Skin of body (tissue), 1 donor: ENCODE measurements at regions not wholly inside any gene's neighbourhood (a gene's known extent, or its start where the extent isn't known, plus 50 kb on each side); places are given as distances from the start of the nearest gene placed in this dataset.
"Not testable (repeated sequence)": the region's sequence is repeated elsewhere in the genome, so short reads cannot be mapped to it uniquely, and the experiment has no call there.

ENCODE experiments used
- DNase-seq: peaks from one replicate; lab custom pipeline; 2025; lab: John Stamatoyannopoulos, UW

- DNase-seq = no peak
These were observed 221.6 kb downstream of the STK31 start for GRCh38 chr7:23931633-23932032.

GRCh38 chr7:23938215-23938614 lies 228.2 kb downstream of the STK31 start:
- DNase-seq = no peak

- no peak for DNase-seq
These were observed 229.0 kb downstream of the STK31 start for GRCh38 chr7:23938937-23939552.

GRCh38 chr7:23939747-23940146 lies 229.7 kb downstream of the STK31 start:
- DNase-seq = not testable (repeated sequence)

GRCh38 chr7:23941551-23941950 lies 231.5 kb downstream of the STK31 start:
- no peak for DNase-seq

- no peak for DNase-seq
These were observed 232.0 kb downstream of the STK31 start for GRCh38 chr7:23942032-23942431.

- no peak for DNase-seq
These were observed 234.1 kb downstream of the STK31 start for GRCh38 chr7:23944131-23944530.

GRCh38 chr7:23945472-23945871 lies 235.5 kb downstream of the STK31 start:
- no peak for DNase-seq

- DNase-seq = no peak
These were observed 245.1 kb downstream of the STK31 start for GRCh38 chr7:23955145-23955544.

GRCh38 chr7:23955600-23956149 lies 245.7 kb downstream of the STK31 start:
- DNase-seq = no peak

GRCh38 chr7:23956772-23957576 lies 247.0 kb downstream of the STK31 start:
- no peak for DNase-seq

GRCh38 chr7:23959821-23960220 lies 249.8 kb downstream of the STK31 start:
- DNase-seq = no peak

- DNase-seq = no peak
These were observed 250.3 kb downstream of the STK31 start for GRCh38 chr7:23960361-23960760.

- no peak for DNase-seq
These were observed 253.6 kb downstream of the STK31 start for GRCh38 chr7:23963461-23964165.

GRCh38 chr7:23964715-23965114 lies 254.7 kb downstream of the STK31 start:
- no peak for DNase-seq

- no peak for DNase-seq
These were observed 255.3 kb downstream of the STK31 start for GRCh38 chr7:23965296-23965695.

- no peak for DNase-seq
These were observed 256.9 kb downstream of the STK31 start for GRCh38 chr7:23966941-23967340.

GRCh38 chr7:23967949-23968599 lies 258.1 kb downstream of the STK31 start:
- no peak for DNase-seq

- no peak for DNase-seq
These were observed 258.8 kb downstream of the STK31 start for GRCh38 chr7:23968791-23969190.

GRCh38 chr7:23969443-23969842 lies 259.4 kb downstream of the STK31 start:
- no peak for DNase-seq

GRCh38 chr7:23970193-23970592 lies 260.2 kb downstream of the STK31 start:
- no peak for DNase-seq

- DNase-seq = no peak
These were observed 261.0 kb downstream of the STK31 start for GRCh38 chr7:23971031-23971430.
